IMR-90 (cell line): ENCODE measurements at regions not wholly inside any gene's neighbourhood (a gene's known extent, or its start where the extent isn't known, plus 50 kb on each side); places are given as distances from the start of the nearest gene placed in this dataset.

Experiments used
- ATAC-seq: fragments of 200-7000 bp; cut with Tn5 transposase; 2 replicates; pipeline ENCODE4 v1.9.1; 2020; ENCODE audit warnings: low read depth, mild to moderate bottlenecking, moderate library complexity
- BruUV-seq: library from RNA; stranded (reverse); fragments of 400-500 nt; replicated peaks from 2 replicates; lab custom pipeline; 2021; lab: Mats Ljungman, UMichigan
- CTCF ChIA-PET: fragments of 300-600 bp; formaldehyde crosslinking; extraction: SDS; loops from one replicate; lab custom pipeline; 2021; ENCODE audit warnings: antibody characterized with exemption; lab: Yijun Ruan, JAX
- POLR2A ChIA-PET: fragments of 300-600 bp; sonication (Branson Sonifier 250); formaldehyde crosslinking; loops from one replicate; lab custom pipeline; 2022; ENCODE audit warnings: antibody characterized with exemption; ENCODE audit not compliant: unreplicated experiment; lab: Charles Lee
- DNase-seq: peaks from one replicate; pipeline ENCODE4 v3.0.0; 2013
- H2AFZ ChIP-seq: replicated peaks from 2 replicates; pipeline ENCODE3; 2013; ENCODE audit warnings: low read length, mild to moderate bottlenecking; ENCODE audit not compliant: poor library complexity
- H2AK5ac ChIP-seq: 2 replicates; pipeline ENCODE4 v1.6.1; 2013; ENCODE audit warnings: low read depth, low read length, inconsistent platforms
- H2AK9ac ChIP-seq: replicated peaks from 2 replicates; pipeline ENCODE3; 2013; ENCODE audit warnings: mild to moderate bottlenecking, low read depth, low read length, moderate library complexity; ENCODE audit not compliant: poor library complexity
- H2BK120ac ChIP-seq: 2 replicates; pipeline ENCODE4 v1.6.1; 2013; ENCODE audit warnings: low read depth, low read length, inconsistent platforms
- H2BK15ac ChIP-seq: 3 replicates; pipeline ENCODE4 v1.6.1; 2013; ENCODE audit warnings: low read depth, low read length, inconsistent platforms
- H2BK20ac ChIP-seq: 2 replicates; pipeline ENCODE4 v1.6.1; 2013; ENCODE audit warnings: low read depth, mild to moderate bottlenecking, inconsistent platforms, low read length, moderate library complexity
- H2BK5ac ChIP-seq: 2 replicates; pipeline ENCODE4 v1.6.1; 2013; ENCODE audit warnings: mild to moderate bottlenecking, low read depth, low read length, inconsistent platforms; ENCODE audit not compliant: poor library complexity, severe bottlenecking
- H3K14ac ChIP-seq: replicated peaks from 2 replicates; pipeline ENCODE4 v1.6.1; 2013; ENCODE audit warnings: low read depth, low read length, inconsistent platforms
- H3K18ac ChIP-seq: 2 replicates; pipeline ENCODE4 v1.6.1; 2013; ENCODE audit warnings: low read depth, low read length, control low read depth
- H3K23ac ChIP-seq: 2 replicates; pipeline ENCODE4 v1.6.1; 2013; ENCODE audit warnings: low read depth, low read length, inconsistent platforms
- H3K27ac ChIP-seq: 2 replicates; pipeline ENCODE4 v1.5.1; 2013; ENCODE audit warnings: mild to moderate bottlenecking, control low read depth, low read length; ENCODE audit not compliant: insufficient read depth
- H3K27me3 ChIP-seq: 2 replicates; pipeline ENCODE4 v1.6.1; 2013; ENCODE audit warnings: low read length; ENCODE audit not compliant: control insufficient read depth, insufficient read depth
- H3K36me3 ChIP-seq: 2 replicates; pipeline ENCODE4 v1.6.1; 2013; ENCODE audit warnings: low read length, mixed read lengths; ENCODE audit not compliant: control insufficient read depth, insufficient read depth
- H3K4ac ChIP-seq: 2 replicates; pipeline ENCODE4 v1.6.1; 2013; ENCODE audit warnings: low read depth, low read length, inconsistent platforms
- H3K4me1 ChIP-seq: 2 replicates; pipeline ENCODE4 v1.6.1; 2013; ENCODE audit warnings: low read length, mixed read lengths; ENCODE audit not compliant: control insufficient read depth, insufficient read depth
- H3K4me2 ChIP-seq: 2 replicates; pipeline ENCODE4 v1.6.1; 2013; ENCODE audit warnings: low read depth, mild to moderate bottlenecking, control low read depth, low read length, moderate library complexity
- H3K4me3 ChIP-seq: 2 replicates; pipeline ENCODE4 v1.5.1; 2013; ENCODE audit warnings: low read depth, mild to moderate bottlenecking, control low read depth, low read length, moderate library complexity; ENCODE audit not compliant: insufficient read depth
- H3K56ac ChIP-seq: 2 replicates; pipeline ENCODE4 v1.6.1; 2013; ENCODE audit warnings: low read length, inconsistent platforms; ENCODE audit not compliant: insufficient read depth; ENCODE audit errors: extremely low read depth
- H3K79me1 ChIP-seq, 2 experiments: 2 replicates each; pipeline ENCODE4 v1.6.1; 2013; ENCODE audit warnings: low read length in 2 of 2, inconsistent platforms in 1 of 2, low read depth in 1 of 2
- H3K9ac ChIP-seq: 2 replicates; pipeline ENCODE4 v1.6.1; 2013; ENCODE audit warnings: low read depth, low read length, control low read depth
- H3K9me1 ChIP-seq: 2 replicates; pipeline ENCODE4 v1.6.1; 2013; ENCODE audit warnings: low read length, inconsistent platforms; ENCODE audit not compliant: insufficient read depth
- H3K9me3 ChIP-seq: 2 replicates; pipeline ENCODE4 v1.6.1; 2013; ENCODE audit warnings: low read length; ENCODE audit not compliant: control insufficient read depth, insufficient read depth
- H4K20me1 ChIP-seq: 2 replicates; pipeline ENCODE4 v1.6.1; 2013; ENCODE audit warnings: low read length, inconsistent platforms; ENCODE audit not compliant: insufficient read depth
- H4K5ac ChIP-seq: 2 replicates; pipeline ENCODE4 v1.6.1; 2013; ENCODE audit warnings: mild to moderate bottlenecking, low read depth, low read length, control low read depth
- H4K8ac ChIP-seq, 2 experiments: 2 replicates each; pipeline ENCODE4 v1.6.1; 2013; ENCODE audit warnings: low read depth in 2 of 2, low read length in 2 of 2, control low read depth in 1 of 2, inconsistent platforms in 1 of 2
- H4K91ac ChIP-seq: 2 replicates; pipeline ENCODE4 v1.6.1; 2013; ENCODE audit warnings: low read depth, low read length, inconsistent platforms; ENCODE audit not compliant: insufficient read depth
- BHLHE40 ChIP-seq: fragments of 150-350 bp; IDR thresholded peaks from 2 replicates; pipeline ENCODE4 v1.6.1; 2016; ENCODE audit warnings: mild to moderate bottlenecking, low read depth, low read length
- CEBPB ChIP-seq: IDR thresholded peaks from 2 replicates; pipeline ENCODE4 v1.6.1; 2012; ENCODE audit warnings: low read depth, low read length, improper control_type of control experiment
- CHD1 ChIP-seq: IDR thresholded peaks from 2 replicates; pipeline ENCODE4 v1.6.1; 2012; ENCODE audit warnings: low read depth, low read length, improper control_type of control experiment
- CTCF ChIP-seq: conservative IDR thresholded peaks from 2 replicates; pipeline ENCODE4 v1.5.1; 2012; ENCODE audit warnings: mild to moderate bottlenecking, low read depth, low read length, improper control_type of control experiment
- ELK1 ChIP-seq: fragments of 150-350 bp; IDR thresholded peaks from 2 replicates; pipeline ENCODE4 v1.6.1; 2016; ENCODE audit warnings: low read depth, mild to moderate bottlenecking, low read length, moderate library complexity, borderline replicate concordance
- FOS ChIP-seq: fragments of 150-350 bp; IDR thresholded peaks from 2 replicates; pipeline ENCODE4 v1.6.1; 2016; ENCODE audit warnings: low read depth, low read length
- MAFK ChIP-seq: IDR thresholded peaks from 2 replicates; pipeline ENCODE4 v1.6.1; 2012; ENCODE audit warnings: low read depth, low read length, improper control_type of control experiment
- MAZ ChIP-seq: IDR thresholded peaks from 2 replicates; pipeline ENCODE4 v1.6.1; 2012; ENCODE audit warnings: low read depth, mild to moderate bottlenecking, low read length, improper control_type of control experiment, moderate library complexity, borderline replicate concordance
- MXI1 ChIP-seq: IDR thresholded peaks from 2 replicates; pipeline ENCODE4 v1.6.1; 2012; ENCODE audit warnings: low read depth, mild to moderate bottlenecking, low read length, moderate library complexity, borderline replicate concordance
- NFE2L2 ChIP-seq: fragments of 150-350 bp; IDR thresholded peaks from 2 replicates; pipeline ENCODE4 v1.6.1; 2016; ENCODE audit warnings: low read depth, mild to moderate bottlenecking, low read length
- POLR2A ChIP-seq: IDR thresholded peaks from 2 replicates; pipeline ENCODE4 v1.6.1; 2012; ENCODE audit warnings: mild to moderate bottlenecking, low read depth, low read length
- RAD21 ChIP-seq: IDR thresholded peaks from 2 replicates; pipeline ENCODE4 v1.6.1; 2012; ENCODE audit warnings: low read length, improper control_type of control experiment
- RCOR1 ChIP-seq: IDR thresholded peaks from 2 replicates; pipeline ENCODE4 v1.6.1; 2012; ENCODE audit warnings: mild to moderate bottlenecking, low read length, improper control_type of control experiment; ENCODE audit not compliant: insufficient replicate concordance
- RFX5 ChIP-seq: IDR thresholded peaks from 2 replicates; pipeline ENCODE4 v1.8.0; 2012; ENCODE audit warnings: low read depth, mild to moderate bottlenecking, low read length, moderate library complexity
- SMC3 ChIP-seq: fragments of 150-350 bp; IDR thresholded peaks from 2 replicates; pipeline ENCODE4 v1.6.1; 2016; ENCODE audit warnings: low read depth, mild to moderate bottlenecking, antibody characterized with exemption, low read length, moderate library complexity
- WGBS, 2 experiments: methylation state at CpG; one replicate each; pipeline versions ENCODE4 v1.1.5 to v1.1.7; 2013; ENCODE audit warnings: missing lambda C conversion rate in 2 of 2; ENCODE audit not compliant: insufficient read length in 1 of 2; ENCODE audit errors: extremely low coverage in 2 of 2; 5-methylcytosine and 5-hydroxymethylcytosine counted together
- dilution Hi-C: fragments of 300-500 bp; cut with HindIII; formaldehyde crosslinking; loops from one replicate; pipeline ENCODE4 v1.14.3; 2018; ENCODE audit warnings: low sequenced_read_pairs; ENCODE audit not compliant: unreplicated experiment
- in situ Hi-C: fragments of 300-500 bp; cut with MboI; formaldehyde crosslinking; loops from 3 replicates; pipeline ENCODE4 v1.14.3; 2019; ENCODE audit warnings: low sequenced_read_pairs, inconsistent platforms, mixed read lengths
- intact Hi-C: fragments of 100-400 bp; cut with micrococcal nuclease; formaldehyde crosslinking; loops from 2 replicates; pipeline ENCODE4 v1.10.0; 2022
- TF ChIP-seq, protein P1 (sequence below): fragments of 150-350 bp; IDR thresholded peaks from 2 replicates; pipeline ENCODE4 v1.6.1; 2017; ENCODE audit warnings: mild to moderate bottlenecking, antibody characterized with exemption, low read length, low read depth

DNA sequence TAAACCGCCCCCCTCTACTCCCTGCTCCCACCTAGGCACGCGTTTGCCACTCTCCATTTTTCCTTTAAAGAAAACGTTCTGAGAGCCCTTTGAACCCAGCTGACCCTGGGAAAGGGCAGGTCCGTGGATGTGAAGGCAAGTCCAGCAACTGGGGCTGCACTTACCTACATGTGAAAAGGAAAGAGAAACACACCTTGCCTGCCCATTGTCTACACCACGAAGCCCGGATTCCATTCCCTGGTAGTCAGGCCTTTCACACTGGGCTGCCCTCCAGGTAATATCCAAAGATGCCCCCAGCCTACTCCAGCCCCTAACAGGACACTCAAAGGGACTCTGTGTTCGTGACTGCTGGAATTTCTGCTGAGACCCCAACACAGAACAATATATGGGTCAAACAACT, 94.4 kb downstream of the CD83 start:
- H3K27me3 ChIP-seq: no peaks in the 10 kb centered on the region
- no peak overlapping the region; the same call in 1 of the 2 replicates for H3K14ac ChIP-seq
- BruUV-seq: no TSS peak
- no peaks in the 10 kb centered on the region for H3K36me3 ChIP-seq
- ATAC-seq: no peak
- CTCF ChIA-PET: no interaction called here
- no peak overlapping the region for H2AFZ ChIP-seq
- peak overlapping the region; percentile 97; the same call in 1 of the 2 replicates for H2BK120ac ChIP-seq
- no peaks in the 10 kb centered on the region for H3K9me3 ChIP-seq
- peak overlapping the region; percentile 93; the same call in 1 of the 2 replicates for H3K4ac ChIP-seq
- H3K18ac ChIP-seq: peak overlapping the region; percentile 7; the same call in 1 of the 2 replicates
- TF ChIP-seq ELK1 (no peak), FOS (no peak), SMC3 (no peak), CHD1 (no peak), CEBPB (no peak), RFX5 (no peak), RAD21 (no peak), MAFK (no peak), POLR2A (no peak), BHLHE40 (no peak), RCOR1 (no peak), MAZ (no peak), CTCF (no peak), MXI1 (no peak), NFE2L2 (no peak)
- TF ChIP-seq, protein P1, sequence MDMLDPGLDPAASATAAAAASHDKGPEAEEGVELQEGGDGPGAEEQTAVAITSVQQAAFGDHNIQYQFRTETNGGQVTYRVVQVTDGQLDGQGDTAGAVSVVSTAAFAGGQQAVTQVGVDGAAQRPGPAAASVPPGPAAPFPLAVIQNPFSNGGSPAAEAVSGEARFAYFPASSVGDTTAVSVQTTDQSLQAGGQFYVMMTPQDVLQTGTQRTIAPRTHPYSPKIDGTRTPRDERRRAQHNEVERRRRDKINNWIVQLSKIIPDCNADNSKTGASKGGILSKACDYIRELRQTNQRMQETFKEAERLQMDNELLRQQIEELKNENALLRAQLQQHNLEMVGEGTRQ: no peak
- no peak overlapping the region for H3K56ac ChIP-seq
- peak overlapping the region; percentile 9; the same call in 1 of the 2 replicates for H3K9ac ChIP-seq
- POLR2A ChIA-PET: no interaction called here
- in situ Hi-C loops: loop anchor here (10.0 to 25.0 kb wide), 5 partner anchors 493 to 1400 kb away; partner anchors contain the start of gene JARID2
- no peak overlapping the region for H2AK9ac ChIP-seq
- 0 out of 2 replicates have a peak overlapping the region, but pooled peaks have one; percentile 38 for H4K91ac ChIP-seq
- intact Hi-C loops: loop anchor here (5.0 to 10.0 kb wide), 7 partner anchors 245 to 1410 kb away; no protein-coding TSS in a partner anchor
- no peaks in the 10 kb centered on the region for H3K79me1 ChIP-seq
- H2BK15ac ChIP-seq: peak overlapping the region; percentile 96; the same call in 2 of the 3 replicates
- H3K4me3 ChIP-seq: no peak overlapping the region
- no peak overlapping the region for H2BK5ac ChIP-seq
- no CpG with 5 or more reads among the region's 8 CpGs for WGBS, 2 experiments
- no peaks in the 10 kb centered on the region for H4K20me1 ChIP-seq
- no peak overlapping the region for H3K23ac ChIP-seq
- H2BK20ac ChIP-seq: no peak overlapping the region
- no peak for DNase-seq
- H2AK5ac ChIP-seq: peak overlapping the region; percentile 51
- no peaks in the 10 kb centered on the region; the same call in 1 of the 2 replicates for H3K9me1 ChIP-seq
- peak overlapping the region in 1 of 2 experiments; percentile 91; a peak in 1 of 4 replicates for H4K8ac ChIP-seq
- peaks cover 8% of the 10 kb centered on the region for H3K4me1 ChIP-seq
- no peak overlapping the region; the same call in 1 of the 2 replicates for H3K4me2 ChIP-seq
- H3K27ac ChIP-seq: no peak overlapping the region
- dilution Hi-C loops: no loop called here
- no peak overlapping the region; the same call in 1 of the 2 replicates for H4K5ac ChIP-seq
